Activated CD8-positive, alpha-beta T cell treated with anti-CD3 and anti-CD28 coated beads, Interleukin-2, amount 10 ng/mL, durations not matched to agents 7 days and 5 days (primary cell): ENCODE measurements at regions not wholly inside any gene's neighbourhood (a gene's known extent, or its start where the extent isn't known, plus 50 kb on each side); places are given as distances from the start of the nearest gene placed in this dataset.

Experiments
- ATAC-seq: fragments of 150-1000 bp; cut with Tn5 transposase; one replicate; pipeline ENCODE4 v1.10.0; 2021; ENCODE audit warnings: moderate library complexity
- CTCF ChIA-PET: fragments of 350-600 bp; sonication (Branson Sonifier 250); formaldehyde crosslinking; loops from one replicate; lab custom pipeline; 2021; ENCODE audit warnings: antibody characterized with exemption; lab: Charles Lee
- POLR2A ChIA-PET: fragments of 350-600 bp; sonication (Branson Sonifier 250); formaldehyde crosslinking; loops from one replicate; lab custom pipeline; 2021; ENCODE audit warnings: antibody characterized with exemption; lab: Charles Lee
- DNase-seq: peaks from one replicate; pipeline ENCODE4 v3.0.0-alpha.2; 2020
- H3K27ac Mint-ChIP-seq: one replicate; pipeline ENCODE4 v1.8.0; 2021; ENCODE audit warnings: mild to moderate bottlenecking, mixed read lengths
- H3K27me3 Mint-ChIP-seq: one replicate; pipeline ENCODE4 v1.8.0; 2021; ENCODE audit warnings: low read depth, mixed read lengths
- H3K36me3 Mint-ChIP-seq: one replicate; pipeline ENCODE4 v1.8.0; 2021; ENCODE audit warnings: low read depth, mixed read lengths
- H3K4me1 Mint-ChIP-seq: one replicate; pipeline ENCODE4 v1.8.0; 2021; ENCODE audit warnings: low read depth, mixed read lengths
- H3K4me3 Mint-ChIP-seq: one replicate; pipeline ENCODE4 v1.8.0; 2021; ENCODE audit warnings: mild to moderate bottlenecking, mixed read lengths
- H3K9me3 Mint-ChIP-seq: one replicate; pipeline ENCODE4 v1.8.0; 2022; ENCODE audit warnings: mixed read lengths; ENCODE audit not compliant: insufficient read depth

GRCh38 chr3:174776636-174777035 is 82.5 kb upstream of the NAALADL2 start:
- Mint-ChIP-seq H3K4me3 (no peak overlapping the region), H3K36me3 (no peaks in the 10 kb centered on the region), H3K27ac (no peak overlapping the region), H3K9me3 (peaks cover 4% of the 10 kb centered on the region), H3K4me1 (no peaks in the 10 kb centered on the region), H3K27me3 (no peaks in the 10 kb centered on the region)
- DNase-seq: no peak
- ChIA-PET CTCF (no interaction called here), POLR2A (no interaction called here)
- ATAC-seq: no peak

GRCh38 chr3:174777813-174778212 is 81.3 kb upstream of the NAALADL2 start:
- ChIA-PET CTCF (no interaction called here), POLR2A (no interaction called here)
- ATAC-seq: no peak
- H3K27me3 Mint-ChIP-seq: no peaks in the 10 kb centered on the region
- H3K9me3 Mint-ChIP-seq: peaks cover 4% of the 10 kb centered on the region
- no peaks in the 10 kb centered on the region for H3K4me1 Mint-ChIP-seq
- no peak overlapping the region for H3K27ac Mint-ChIP-seq
- no peak overlapping the region for H3K4me3 Mint-ChIP-seq
- H3K36me3 Mint-ChIP-seq: no peaks in the 10 kb centered on the region
- no peak for DNase-seq

GRCh38 chr3:174783502-174783901 is 75.6 kb upstream of the NAALADL2 start:
- no peak for ATAC-seq
- Mint-ChIP-seq H3K36me3 (no peaks in the 10 kb centered on the region), H3K27ac (no peak overlapping the region), H3K27me3 (no peaks in the 10 kb centered on the region), H3K9me3 (peaks cover 8% of the 10 kb centered on the region), H3K4me1 (no peaks in the 10 kb centered on the region), H3K4me3 (no peak overlapping the region)
- ChIA-PET POLR2A (no interaction called here), CTCF (no interaction called here)
- DNase-seq: no peak

- ChIA-PET CTCF (no interaction called here), POLR2A (no interaction called here)
- Mint-ChIP-seq H3K36me3 (no peaks in the 10 kb centered on the region), H3K9me3 (peaks cover 8% of the 10 kb centered on the region), H3K4me3 (no peak overlapping the region), H3K27me3 (no peaks in the 10 kb centered on the region), H3K27ac (no peak overlapping the region), H3K4me1 (no peaks in the 10 kb centered on the region)
- ATAC-seq (no peak), DNase-seq (no peak)
These were observed 74.8 kb upstream of the NAALADL2 start for GRCh38 chr3:174784206-174784934.

GRCh38 chr3:174786825-174787224 is 72.3 kb upstream of the NAALADL2 start:
- peaks cover 4% of the 10 kb centered on the region for H3K9me3 Mint-ChIP-seq
- no peaks in the 10 kb centered on the region for H3K36me3 Mint-ChIP-seq
- no peaks in the 10 kb centered on the region for H3K4me1 Mint-ChIP-seq
- H3K27ac Mint-ChIP-seq: no peak overlapping the region
- H3K27me3 Mint-ChIP-seq: no peaks in the 10 kb centered on the region
- ChIA-PET POLR2A (no interaction called here), CTCF (no interaction called here)
- no peak overlapping the region for H3K4me3 Mint-ChIP-seq
- DNase-seq: no peak
- no peak for ATAC-seq

- no peak overlapping the region for H3K27ac Mint-ChIP-seq
These were observed 68.0 kb upstream of the NAALADL2 start for GRCh38 chr3:174791161-174791560.

GRCh38 chr3:174792864-174793263 is 66.3 kb upstream of the NAALADL2 start:
- Mint-ChIP-seq H3K9me3 (peaks cover 8% of the 10 kb centered on the region), H3K4me3 (no peak overlapping the region), H3K27ac (no peak overlapping the region), H3K27me3 (no peaks in the 10 kb centered on the region), H3K4me1 (no peaks in the 10 kb centered on the region), H3K36me3 (no peaks in the 10 kb centered on the region)
- CTCF ChIA-PET: no interaction called here
- DNase-seq (no peak), ATAC-seq (no peak)
- POLR2A ChIA-PET: no interaction called here

More at GRCh38 chr3:174791161-174791560, 68.0 kb upstream of the NAALADL2 start:
- no peaks in the 10 kb centered on the region for H3K27me3 Mint-ChIP-seq
- peaks cover 4% of the 10 kb centered on the region for H3K9me3 Mint-ChIP-seq
- ChIA-PET POLR2A (no interaction called here), CTCF (no interaction called here)
- DNase-seq: no peak
- ATAC-seq: no peak
- H3K4me1 Mint-ChIP-seq: no peaks in the 10 kb centered on the region
- H3K36me3 Mint-ChIP-seq: no peaks in the 10 kb centered on the region
- H3K4me3 Mint-ChIP-seq: no peak overlapping the region
